Thoracic aorta (tissue), 2 donors: ENCODE measurements at regions not wholly inside any gene's neighbourhood (a gene's known extent, or its start where the extent isn't known, plus 50 kb on each side); places are given as distances from the start of the nearest gene placed in this dataset.
"Not testable (repeated sequence)": the region's sequence is repeated elsewhere in the genome, so short reads cannot be mapped to it uniquely, and the experiment has no call there.

ENCODE experiments used
- ATAC-seq: fragments of 150-250 bp; one replicate; pipeline ENCODE4 v1.8.0; 2017; ENCODE audit warnings: low read depth; ENCODE audit not compliant: insufficient number of reproducible peaks, low FRiP score
- DNase-seq: peaks from one replicate; pipeline ENCODE4 v3.0.0-alpha.2; 2020; ENCODE audit warnings: low spot score
- H3K27ac ChIP-seq, 2 donors: fragments of 200-600 bp; sonication (generic); 1 replicate in 1 of 2; 2 replicates in 1 of 2; pipeline ENCODE4 v1.5.1; 2016; ENCODE audit warnings: mild to moderate bottlenecking in 2 of 2, moderate library complexity in 2 of 2
- H3K27me3 ChIP-seq: fragments of 200-600 bp; sonication (generic); replicated peaks from 2 replicates; pipeline ENCODE4 v1.6.0; 2016; ENCODE audit warnings: mild to moderate bottlenecking; ENCODE audit not compliant: insufficient read depth
- H3K36me3 ChIP-seq: fragments of 200-600 bp; sonication (generic); one replicate; pipeline ENCODE4 v1.5.1; 2016
- H3K4me1 ChIP-seq, 2 donors: fragments of 200-600 bp; sonication (generic); 1 replicate in 1 of 2; 2 replicates in 1 of 2; pipeline versions ENCODE4 v1.5.1 to v1.6.0; 2016; ENCODE audit warnings: low read depth in 2 of 2, mild to moderate bottlenecking in 1 of 2; ENCODE audit not compliant: control insufficient read depth in 1 of 2
- H3K4me3 ChIP-seq: fragments of 200-600 bp; sonication (generic); 2 replicates; pipeline ENCODE4 v1.5.1; 2016; ENCODE audit warnings: mild to moderate bottlenecking
- H3K9me3 ChIP-seq: fragments of 200-600 bp; sonication (generic); 2 replicates; pipeline ENCODE4 v1.5.1; 2016
- CTCF ChIP-seq: fragments of 200-600 bp; sonication (generic); IDR thresholded peaks from one replicate; pipeline ENCODE4 v1.5.1; 2019; ENCODE audit warnings: antibody characterized with exemption

- Histone ChIP-seq H3K4me1 (no peaks in the 10 kb centered on the region), H3K4me3 (no peak overlapping the region), H3K27me3 (no peaks in the 10 kb centered on the region), H3K36me3 (no peaks in the 10 kb centered on the region), H3K27ac (no peak overlapping the region), H3K9me3 (no peaks in the 10 kb centered on the region)
- no peak for ATAC-seq
- DNase-seq = no peak
- TF ChIP-seq CTCF = no peak
These were observed 159.3 kb downstream of the TTC8 start for GRCh38 chr14:88983755-88984154.

GRCh38 chr14:88985654-88986053 lies 161.2 kb downstream of the TTC8 start:
- no peak for ATAC-seq
- no peaks in the 10 kb centered on the region for H3K4me1 ChIP-seq
- H3K4me3 ChIP-seq = no peak overlapping the region
- DNase-seq = no peak
- no peaks in the 10 kb centered on the region for H3K9me3 ChIP-seq
- H3K27me3 ChIP-seq = no peaks in the 10 kb centered on the region
- H3K27ac ChIP-seq = no peak overlapping the region
- H3K36me3 ChIP-seq = no peaks in the 10 kb centered on the region
- TF ChIP-seq CTCF = no peak

GRCh38 chr14:88986146-88986841 lies 161.8 kb downstream of the TTC8 start:
- Histone ChIP-seq H3K4me1 (no peaks in the 10 kb centered on the region), H3K36me3 (no peaks in the 10 kb centered on the region), H3K27ac (no peak overlapping the region), H3K4me3 (no peak overlapping the region), H3K27me3 (no peaks in the 10 kb centered on the region), H3K9me3 (no peaks in the 10 kb centered on the region)
- no peak for TF ChIP-seq CTCF
- ATAC-seq (no peak), DNase-seq (no peak)

- H3K9me3 ChIP-seq, H3K27ac ChIP-seq, H3K4me3 ChIP-seq, DNase-seq, ATAC-seq, H3K36me3 ChIP-seq, H3K4me1 ChIP-seq, H3K27me3 ChIP-seq: not testable (repeated sequence)
These were observed 162.5 kb downstream of the TTC8 start for GRCh38 chr14:88986908-88987307.

GRCh38 chr14:88987516-88987915 lies 163.1 kb downstream of the TTC8 start:
- no peak for TF ChIP-seq CTCF
- no peak overlapping the region for H3K4me3 ChIP-seq
- ATAC-seq (no peak), DNase-seq (no peak)
- no peaks in the 10 kb centered on the region for H3K4me1 ChIP-seq
- no peaks in the 10 kb centered on the region for H3K27me3 ChIP-seq
- H3K27ac ChIP-seq = no peak overlapping the region
- H3K36me3 ChIP-seq = no peaks in the 10 kb centered on the region
- H3K9me3 ChIP-seq = no peaks in the 10 kb centered on the region

GRCh38 chr14:88989911-88990310 lies 165.5 kb downstream of the TTC8 start:
- TF ChIP-seq CTCF = no peak
- Histone ChIP-seq H3K9me3 (no peaks in the 10 kb centered on the region), H3K4me1 (no peaks in the 10 kb centered on the region), H3K27ac (no peak overlapping the region), H3K36me3 (no peaks in the 10 kb centered on the region), H3K27me3 (no peaks in the 10 kb centered on the region), H3K4me3 (no peak overlapping the region)
- ATAC-seq (no peak), DNase-seq (no peak)
